ENCODE measurements at regions not wholly inside any gene's neighbourhood (a gene's known extent, or its start where the extent isn't known, plus 50 kb on each side); places are given as distances from the start of the nearest gene placed in this dataset.

GRCh38 chr2:198702796-198703195 lies 754.9 kb downstream of the SATB2 start:
- TF ChIP-seq CTCF (IDR thresholded peaks at IDR 0.05): no peak
- TF ChIP-seq POLR2A (IDR thresholded peaks at IDR 0.05): no peak
